GM19397 (cell line): ENCODE measurements at regions not wholly inside any gene's neighbourhood (a gene's known extent, or its start where the extent isn't known, plus 50 kb on each side); places are given as distances from the start of the nearest gene placed in this dataset.

Experiments used
- ATAC-seq: cut with Tn5 transposase; IDR thresholded peaks from one replicate; pipeline ENCODE4 v1.9.1; 2021; ENCODE audit warnings: mild to moderate bottlenecking, moderate library complexity; ENCODE audit not compliant: unreplicated experiment

- no peak for ATAC-seq
Measured at GRCh38 chr9:89923961-89924504, 319.2 kb downstream of the GADD45G start.

GRCh38 chr9:89924611-89925010, 319.8 kb downstream of the GADD45G start:
- no peak for ATAC-seq

GRCh38 chr9:89926167-89926566, 321.4 kb downstream of the GADD45G start:
- ATAC-seq: no peak

GRCh38 chr9:89926691-89927220, 321.9 kb downstream of the GADD45G start:
- ATAC-seq: no peak

GRCh38 chr9:89928106-89928505, 323.3 kb downstream of the GADD45G start:
- ATAC-seq: no peak

GRCh38 chr9:89928521-89929275, 323.9 kb downstream of the GADD45G start:
- no peak for ATAC-seq

- ATAC-seq: no peak
Measured at GRCh38 chr9:89929315-89929672, 324.5 kb downstream of the GADD45G start.

- ATAC-seq: no peak
Measured at GRCh38 chr9:89929673-89930480, 325.1 kb downstream of the GADD45G start.

- no peak for ATAC-seq
Measured at GRCh38 chr9:89933578-89933977, 328.8 kb downstream of the GADD45G start.

- no peak for ATAC-seq
Measured at GRCh38 chr9:89935115-89935514, 330.3 kb downstream of the GADD45G start.

GRCh38 chr9:89935801-89936200, 331.0 kb downstream of the GADD45G start:
- no peak for ATAC-seq

GRCh38 chr9:89937051-89937450, 332.2 kb downstream of the GADD45G start:
- ATAC-seq: no peak

GRCh38 chr9:89939181-89939580, 334.4 kb downstream of the GADD45G start:
- ATAC-seq: no peak

- no peak for ATAC-seq
Measured at GRCh38 chr9:89939626-89940292, 334.9 kb downstream of the GADD45G start.

GRCh38 chr9:89940625-89941024, 335.8 kb downstream of the GADD45G start:
- no peak for ATAC-seq

GRCh38 chr9:89941875-89942274, 337.1 kb downstream of the GADD45G start:
- no peak for ATAC-seq

GRCh38 chr9:89942643-89943042, 337.8 kb downstream of the GADD45G start:
- no peak for ATAC-seq

GRCh38 chr9:89943309-89943708, 338.5 kb downstream of the GADD45G start:
- no peak for ATAC-seq

- no peak for ATAC-seq
Measured at GRCh38 chr9:89943728-89944127, 338.9 kb downstream of the GADD45G start.

- ATAC-seq: no peak
Measured at GRCh38 chr9:89945133-89945532, 340.3 kb downstream of the GADD45G start.

GRCh38 chr9:89946741-89947140, 341.9 kb downstream of the GADD45G start:
- no peak for ATAC-seq
